OCI-LY3 (cell line): ENCODE measurements at regions not wholly inside any gene's neighbourhood (a gene's known extent, or its start where the extent isn't known, plus 50 kb on each side); places are given as distances from the start of the nearest gene placed in this dataset.

Experiments
- EZH2phosphoT487 ChIP-seq: fragments of 200-600 bp; shearing (Covaris generic); IDR thresholded peaks from 2 replicates; pipeline ENCODE4 v1.6.1; 2018; ENCODE audit warnings: antibody characterized with exemption, mixed run types, low read depth
- TF ChIP-seq, protein P1 (sequence below): fragments of 200-600, 300-600 bp; sonication (generic); IDR thresholded peaks from 2 replicates; pipeline ENCODE4 v1.5.1; 2014; ENCODE audit warnings: antibody characterized with exemption, low read length, low read depth

- TF ChIP-seq, protein P1, sequence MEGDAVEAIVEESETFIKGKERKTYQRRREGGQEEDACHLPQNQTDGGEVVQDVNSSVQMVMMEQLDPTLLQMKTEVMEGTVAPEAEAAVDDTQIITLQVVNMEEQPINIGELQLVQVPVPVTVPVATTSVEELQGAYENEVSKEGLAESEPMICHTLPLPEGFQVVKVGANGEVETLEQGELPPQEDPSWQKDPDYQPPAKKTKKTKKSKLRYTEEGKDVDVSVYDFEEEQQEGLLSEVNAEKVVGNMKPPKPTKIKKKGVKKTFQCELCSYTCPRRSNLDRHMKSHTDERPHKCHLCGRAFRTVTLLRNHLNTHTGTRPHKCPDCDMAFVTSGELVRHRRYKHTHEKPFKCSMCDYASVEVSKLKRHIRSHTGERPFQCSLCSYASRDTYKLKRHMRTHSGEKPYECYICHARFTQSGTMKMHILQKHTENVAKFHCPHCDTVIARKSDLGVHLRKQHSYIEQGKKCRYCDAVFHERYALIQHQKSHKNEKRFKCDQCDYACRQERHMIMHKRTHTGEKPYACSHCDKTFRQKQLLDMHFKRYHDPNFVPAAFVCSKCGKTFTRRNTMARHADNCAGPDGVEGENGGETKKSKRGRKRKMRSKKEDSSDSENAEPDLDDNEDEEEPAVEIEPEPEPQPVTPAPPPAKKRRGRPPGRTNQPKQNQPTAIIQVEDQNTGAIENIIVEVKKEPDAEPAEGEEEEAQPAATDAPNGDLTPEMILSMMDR = no peak
- no peak for TF ChIP-seq EZH2phosphoT487
Observed at GRCh38 chr19:28539759-28540158, 673.2 kb downstream of the UQCRFS1 start.
